Fibroblast of villous mesenchyme (primary cell): ENCODE measurements at regions not wholly inside any gene's neighbourhood (a gene's known extent, or its start where the extent isn't known, plus 50 kb on each side); places are given as distances from the start of the nearest gene placed in this dataset.
A peak's percentile ranks its signal among the peaks of the same experiment; 100 is the strongest.

ENCODE experiments used
- DNase-seq: peaks from one replicate; pipeline ENCODE4 v3.0.0-alpha.2; 2010; ENCODE audit warnings: low read depth
- H3K4me3 ChIP-seq: 2 replicates; pipeline ENCODE4 v1.5.1; 2011; ENCODE audit warnings: low read depth, mild to moderate bottlenecking, low read length
- CTCF ChIP-seq: IDR thresholded peaks from 2 replicates; pipeline ENCODE4 v1.5.1; 2012; ENCODE audit warnings: low read depth, mild to moderate bottlenecking, low read length; ENCODE audit not compliant: insufficient read depth

GRCh38 chr1:21347072-21347581 lies 56.9 kb upstream of the ECE1 start:
- no peak for DNase-seq
- no peak for TF ChIP-seq CTCF
- H3K4me3 ChIP-seq: no peak overlapping the region

GRCh38 chr1:21346365-21347071 lies 56.3 kb upstream of the ECE1 start:
- peak overlapping the region; percentile 83 for H3K4me3 ChIP-seq
- no peak for TF ChIP-seq CTCF
- DNase-seq: no peak

GRCh38 chr1:21344750-21345443 lies 54.6 kb upstream of the ECE1 start:
- DNase-seq: no peak
- TF ChIP-seq CTCF: no peak

GRCh38 chr1:21344098-21344749 lies 54.0 kb upstream of the ECE1 start:
- no peak for DNase-seq
- H3K4me3 ChIP-seq: peak overlapping the region; percentile 83
- TF ChIP-seq CTCF: no peak

More at GRCh38 chr1:21344750-21345443, 54.6 kb upstream of the ECE1 start:
- H3K4me3 ChIP-seq: peak overlapping the region; percentile 83

GRCh38 chr1:21342961-21343838 lies 52.9 kb upstream of the ECE1 start:
- peak; percentile 60 for DNase-seq
- peak overlapping the region; percentile 83 for H3K4me3 ChIP-seq
- no peak for TF ChIP-seq CTCF

GRCh38 chr1:21341517-21342078 lies 51.3 kb upstream of the ECE1 start:
- peak overlapping the region; percentile 83 for H3K4me3 ChIP-seq
- peak; percentile 8 for TF ChIP-seq CTCF
- no peak for DNase-seq
